ENCODE measurements at regions not wholly inside any gene's neighbourhood (a gene's known extent, or its start where the extent isn't known, plus 50 kb on each side); places are given as distances from the start of the nearest gene placed in this dataset.
"Not testable (repeated sequence)": the region's sequence is repeated elsewhere in the genome, so short reads cannot be mapped to it uniquely, and the experiment has no call there.

- no peak for TF ChIP-seq CTCF (IDR thresholded peaks at IDR 0.05; ENCODE audit: extremely low read depth, low read depth, low read length)
- no peaks in the 10 kb centered on the region for H3K36me3 ChIP-seq (ENCODE audit: insufficient read depth, low read length)
- no peak overlapping the region for H3K4me3 ChIP-seq (ENCODE audit: insufficient read depth, low read length)
- DNase-seq (ENCODE audit: insufficient read length, low spot score, missing footprints) = no peak
- H3K4me1 ChIP-seq (ENCODE audit: insufficient read depth, low read length) = no peaks in the 10 kb centered on the region
- peaks cover 1% of the 10 kb centered on the region for H3K9me3 ChIP-seq (ENCODE audit: low read depth, low read length)
- H3K27me3 ChIP-seq (ENCODE audit: insufficient read depth, low read length) = no peaks in the 10 kb centered on the region
- no peak overlapping the region for H3K27ac ChIP-seq (ENCODE audit: low read depth, low read length)
- no peaks in the 10 kb centered on the region for H3K79me2 ChIP-seq (ENCODE audit: insufficient read depth, low read length)
- H2AFZ ChIP-seq (ENCODE audit: low read length) = no peak overlapping the region
- no peak overlapping the region for H3K4me2 ChIP-seq (ENCODE audit: insufficient read depth, low read length)
- no peaks in the 10 kb centered on the region for H4K20me1 ChIP-seq (ENCODE audit: insufficient read depth, low read length)
Observed at GRCh38 chr7:81260152-81260551, 341.3 kb upstream of the SEMA3C start.

GRCh38 chr7:81256991-81257390, 338.1 kb upstream of the SEMA3C start:
- peak overlapping the region; percentile 52 for H2AFZ ChIP-seq (ENCODE audit: low read length)
- peak; percentile 31 for TF ChIP-seq CTCF (IDR thresholded peaks at IDR 0.05; ENCODE audit: extremely low read depth, low read depth, low read length)
- H3K36me3 ChIP-seq (ENCODE audit: insufficient read depth, low read length) = no peaks in the 10 kb centered on the region

GRCh38 chr7:81248420-81248819, 329.6 kb upstream of the SEMA3C start:
- no peak for DNase-seq (ENCODE audit: insufficient read length, low spot score, missing footprints)

More at GRCh38 chr7:81256991-81257390, 338.1 kb upstream of the SEMA3C start:
- H3K4me3 ChIP-seq (ENCODE audit: insufficient read depth, low read length) = no peak overlapping the region
- no peaks in the 10 kb centered on the region for H3K79me2 ChIP-seq (ENCODE audit: insufficient read depth, low read length)
- H3K9me3 ChIP-seq (ENCODE audit: low read depth, low read length) = no peaks in the 10 kb centered on the region
- no peak for DNase-seq (ENCODE audit: insufficient read length, low spot score, missing footprints)
- H3K4me2 ChIP-seq (ENCODE audit: insufficient read depth, low read length) = no peak overlapping the region
- H3K4me1 ChIP-seq (ENCODE audit: insufficient read depth, low read length) = no peaks in the 10 kb centered on the region
- no peaks in the 10 kb centered on the region for H4K20me1 ChIP-seq (ENCODE audit: insufficient read depth, low read length)
- no peak overlapping the region for H3K27ac ChIP-seq (ENCODE audit: low read depth, low read length)
- H3K27me3 ChIP-seq (ENCODE audit: insufficient read depth, low read length) = no peaks in the 10 kb centered on the region

GRCh38 chr7:81247364-81247763, 328.5 kb upstream of the SEMA3C start:
- not testable (repeated sequence) for H3K4me3 ChIP-seq (ENCODE audit: insufficient read depth, low read length); H3K4me2 ChIP-seq (ENCODE audit: insufficient read depth, low read length); H2AFZ ChIP-seq (ENCODE audit: low read length); H4K20me1 ChIP-seq (ENCODE audit: insufficient read depth, low read length); DNase-seq (ENCODE audit: insufficient read length, low spot score, missing footprints); H3K9me3 ChIP-seq (ENCODE audit: low read depth, low read length); H3K4me1 ChIP-seq (ENCODE audit: insufficient read depth, low read length); H3K27me3 ChIP-seq (ENCODE audit: insufficient read depth, low read length); H3K79me2 ChIP-seq (ENCODE audit: insufficient read depth, low read length); H3K27ac ChIP-seq (ENCODE audit: low read depth, low read length); H3K36me3 ChIP-seq (ENCODE audit: insufficient read depth, low read length)

More at GRCh38 chr7:81248420-81248819, 329.6 kb upstream of the SEMA3C start:
- Histone ChIP-seq H3K79me2 (ENCODE audit: insufficient read depth, low read length) (no peaks in the 10 kb centered on the region), H3K4me3 (ENCODE audit: insufficient read depth, low read length) (no peak overlapping the region), H3K4me1 (ENCODE audit: insufficient read depth, low read length) (no peaks in the 10 kb centered on the region), H3K27me3 (ENCODE audit: insufficient read depth, low read length) (no peaks in the 10 kb centered on the region), H3K36me3 (ENCODE audit: insufficient read depth, low read length) (no peaks in the 10 kb centered on the region), H4K20me1 (ENCODE audit: insufficient read depth, low read length) (no peaks in the 10 kb centered on the region), H2AFZ (ENCODE audit: low read length) (no peak overlapping the region), H3K9me3 (ENCODE audit: low read depth, low read length) (no peaks in the 10 kb centered on the region), H3K27ac (ENCODE audit: low read depth, low read length) (no peak overlapping the region), H3K4me2 (ENCODE audit: insufficient read depth, low read length) (no peak overlapping the region)
- TF ChIP-seq CTCF (IDR thresholded peaks at IDR 0.05; ENCODE audit: extremely low read depth, low read depth, low read length) = no peak
